ENCODE measurements at regions not wholly inside any gene's neighbourhood (a gene's known extent, or its start where the extent isn't known, plus 50 kb on each side); places are given as distances from the start of the nearest gene placed in this dataset.

GRCh38 chrX:39327255-39327654, 526.0 kb downstream of the MID1IP1 start:
- TF ChIP-seq YY1 (IDR thresholded peaks at IDR 0.05; ENCODE audit: insufficient read depth, insufficient read length) (no peak), SUZ12 (IDR thresholded peaks at IDR 0.05; ENCODE audit: extremely low read depth, insufficient read depth, insufficient read length) (no peak), ZNF274 (IDR thresholded peaks at IDR 0.05; ENCODE audit: low read depth, low read length) (no peak)

All from NT2/D1 (cell line).